H1 (cell line): ENCODE measurements at regions not wholly inside any gene's neighbourhood (a gene's known extent, or its start where the extent isn't known, plus 50 kb on each side); places are given as distances from the start of the nearest gene placed in this dataset.

Experiments used
- CTCF ChIP-seq, 3 experiments: IDR thresholded peaks; 1 replicate in 2 of 3; 2 replicates in 1 of 3; pipeline versions ENCODE4 v1.5.1 to v1.6.1; 2011; ENCODE audit warnings: low read length in 3 of 3, mild to moderate bottlenecking in 3 of 3, inconsistent platforms in 2 of 3, low read depth in 1 of 3, moderate library complexity in 1 of 3; ENCODE audit not compliant: insufficient read depth in 1 of 3; ENCODE audit errors: control extremely low read depth in 1 of 3
- EZH2 ChIP-seq: fragments of 200-600 bp; sonication (generic); IDR thresholded peaks from 2 replicates; pipeline ENCODE4 v1.7.1; 2012; ENCODE audit warnings: low read depth, mild to moderate bottlenecking, moderate library complexity, low read length, inconsistent platforms; ENCODE audit not compliant: severe bottlenecking
- USF2 ChIP-seq: IDR thresholded peaks from 2 replicates; pipeline ENCODE4 v1.6.1; 2011; ENCODE audit warnings: low read length, improper control_type of control experiment
- TF ChIP-seq, protein P1 (sequence below): IDR thresholded peaks from 2 replicates; pipeline ENCODE4 v1.6.1; 2011; ENCODE audit warnings: low read depth, mild to moderate bottlenecking, low read length; ENCODE audit not compliant: insufficient read depth

DNA sequence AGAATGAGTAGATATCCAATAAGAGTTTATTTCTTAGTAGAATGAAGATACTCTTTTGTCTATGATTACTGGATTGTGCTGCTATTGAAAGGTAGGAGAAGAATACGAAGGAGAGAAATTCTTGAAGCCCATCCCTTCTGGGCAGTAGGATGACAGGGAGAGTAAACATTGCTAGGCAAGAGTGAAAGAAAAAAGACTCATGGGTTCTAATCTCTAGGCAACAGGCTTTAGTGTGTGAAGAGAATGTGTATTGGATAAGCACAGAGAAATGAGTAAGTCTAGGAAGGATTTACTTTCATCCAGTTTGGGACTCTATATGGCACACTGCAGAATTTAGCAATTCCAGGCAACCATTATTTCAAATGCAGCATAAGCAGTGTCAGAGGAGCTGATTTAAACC is 216.0 kb downstream of the GABRG2 start:
- TF ChIP-seq, protein P1, sequence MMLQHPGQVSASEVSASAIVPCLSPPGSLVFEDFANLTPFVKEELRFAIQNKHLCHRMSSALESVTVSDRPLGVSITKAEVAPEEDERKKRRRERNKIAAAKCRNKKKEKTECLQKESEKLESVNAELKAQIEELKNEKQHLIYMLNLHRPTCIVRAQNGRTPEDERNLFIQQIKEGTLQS = no peak
- no peak for TF ChIP-seq EZH2
- TF ChIP-seq CTCF (IDR thresholded peaks at IDR 0.05; ENCODE audit: control extremely low read depth in 1 of 3, insufficient read depth in 1 of 3, low read depth in 1 of 3, low read length in 3 of 3) = no peak
- TF ChIP-seq USF2 = no peak
